ENCODE measurements at regions not wholly inside any gene's neighbourhood (a gene's known extent, or its start where the extent isn't known, plus 50 kb on each side); places are given as distances from the start of the nearest gene placed in this dataset.
A peak's percentile ranks its signal among the peaks of the same experiment; 100 is the strongest.
"Not testable (repeated sequence)": the region's sequence is repeated elsewhere in the genome, so short reads cannot be mapped to it uniquely, and the experiment has no call there.

- no peak for TF ChIP-seq CTCF (IDR thresholded peaks at IDR 0.05)
- DNase-seq (no peak), ATAC-seq (no peak)
- Histone ChIP-seq H3K27ac (no peak overlapping the region), H3K4me3 (no peak overlapping the region), H3K36me3 (no peaks in the 10 kb centered on the region), H3K4me1 (peaks cover 4% of the 10 kb centered on the region), H3K27me3 (no peaks in the 10 kb centered on the region), H3K9me3 (no peaks in the 10 kb centered on the region)
- intact Hi-C loops (cut with DNase I), result no loop called here
Measured at GRCh38 chr2:12463189-12463588, 253.5 kb upstream of the TRIB2 start.

GRCh38 chr2:12465631-12466135 is 251.1 kb upstream of the TRIB2 start:
- intact Hi-C loops (cut with DNase I), result no loop called here
- H3K27ac ChIP-seq, result no peak overlapping the region

GRCh38 chr2:12467303-12467702 is 249.4 kb upstream of the TRIB2 start:
- Histone ChIP-seq H3K27ac (no peak overlapping the region), H3K4me3 (no peak overlapping the region), H3K9me3 (no peaks in the 10 kb centered on the region), H3K36me3 (no peaks in the 10 kb centered on the region), H3K27me3 (no peaks in the 10 kb centered on the region), H3K4me1 (peaks cover 3% of the 10 kb centered on the region)
- no peak for DNase-seq
- intact Hi-C loops (cut with DNase I), result no loop called here
- no peak for ATAC-seq
- no peak for TF ChIP-seq CTCF (IDR thresholded peaks at IDR 0.05)

More at GRCh38 chr2:12465631-12466135, 251.1 kb upstream of the TRIB2 start:
- no peak for TF ChIP-seq CTCF (IDR thresholded peaks at IDR 0.05)
- DNase-seq (no peak), ATAC-seq (peak; percentile 67)
- Histone ChIP-seq H3K36me3 (no peaks in the 10 kb centered on the region), H3K9me3 (no peaks in the 10 kb centered on the region), H3K27me3 (no peaks in the 10 kb centered on the region), H3K4me3 (no peak overlapping the region), H3K4me1 (peaks cover 3% of the 10 kb centered on the region)

- Histone ChIP-seq H3K27me3 (no peaks in the 10 kb centered on the region), H3K4me3 (no peak overlapping the region), H3K27ac (no peak overlapping the region), H3K9me3 (no peaks in the 10 kb centered on the region), H3K36me3 (no peaks in the 10 kb centered on the region), H3K4me1 (peaks cover 3% of the 10 kb centered on the region)
- intact Hi-C loops (cut with DNase I), result no loop called here
- no peak for DNase-seq
- ATAC-seq, result no peak
- no peak for TF ChIP-seq CTCF (IDR thresholded peaks at IDR 0.05)
Measured at GRCh38 chr2:12469141-12469561, 247.6 kb upstream of the TRIB2 start.

GRCh38 chr2:12472265-12472664 is 244.5 kb upstream of the TRIB2 start:
- ATAC-seq; intact Hi-C loops (cut with DNase I); H3K27me3 ChIP-seq; H3K4me1 ChIP-seq; H3K36me3 ChIP-seq; H3K9me3 ChIP-seq; H3K4me3 ChIP-seq; DNase-seq; H3K27ac ChIP-seq: not testable (repeated sequence)

GRCh38 chr2:12478151-12479064 is 238.3 kb upstream of the TRIB2 start:
- H3K4me3 ChIP-seq, result no peak overlapping the region
- no peaks in the 10 kb centered on the region for H3K27me3 ChIP-seq
- intact Hi-C loops (cut with DNase I), result no loop called here
- no peak overlapping the region for H3K27ac ChIP-seq
- H3K4me1 ChIP-seq, result no peaks in the 10 kb centered on the region
- no peak for TF ChIP-seq CTCF (IDR thresholded peaks at IDR 0.05)
- no peaks in the 10 kb centered on the region for H3K36me3 ChIP-seq
- DNase-seq (no peak), ATAC-seq (no peak)
- no peaks in the 10 kb centered on the region for H3K9me3 ChIP-seq
